RWPE1 (cell line): ENCODE measurements at regions not wholly inside any gene's neighbourhood (a gene's known extent, or its start where the extent isn't known, plus 50 kb on each side); places are given as distances from the start of the nearest gene placed in this dataset.

Experiments used
- CTCF ChIA-PET: fragments of 350-600 bp; sonication (Branson Sonifier 250); formaldehyde crosslinking; extraction: SDS; loops from one replicate; lab custom pipeline; 2021; lab: Yijun Ruan, JAX
- POLR2A ChIA-PET: fragments of 400-600 bp; formaldehyde crosslinking; extraction: SDS; loops from one replicate; lab custom pipeline; 2020; ENCODE audit warnings: antibody characterized with exemption; ENCODE audit not compliant: low non-redundant PET; lab: Yijun Ruan, JAX
- DNase-seq: peaks from one replicate; pipeline ENCODE4 v3.0.0; 2012; ENCODE audit warnings: low spot score
- H3K27ac ChIP-seq: fragments of 450-650 bp; 2 replicates; pipeline ENCODE4 v1.5.1; 2017
- CTCF ChIP-seq: fragments of 450-650 bp; conservative IDR thresholded peaks from 2 replicates; pipeline ENCODE4 v1.5.1; 2017; ENCODE audit warnings: low read depth, mild to moderate bottlenecking

- POLR2A ChIA-PET = no interaction called here
- CTCF ChIA-PET = interaction anchor here (0.6 kb wide), 1 partner anchor 68 kb away, joined by 5 read pairs; no protein-coding TSS in a partner anchor
- no peak overlapping the region for H3K27ac ChIP-seq
- no peak for TF ChIP-seq CTCF
- DNase-seq = no peak
Observed at GRCh38 chr20:24754691-24755090, 194.4 kb upstream of the CST7 start.

DNA sequence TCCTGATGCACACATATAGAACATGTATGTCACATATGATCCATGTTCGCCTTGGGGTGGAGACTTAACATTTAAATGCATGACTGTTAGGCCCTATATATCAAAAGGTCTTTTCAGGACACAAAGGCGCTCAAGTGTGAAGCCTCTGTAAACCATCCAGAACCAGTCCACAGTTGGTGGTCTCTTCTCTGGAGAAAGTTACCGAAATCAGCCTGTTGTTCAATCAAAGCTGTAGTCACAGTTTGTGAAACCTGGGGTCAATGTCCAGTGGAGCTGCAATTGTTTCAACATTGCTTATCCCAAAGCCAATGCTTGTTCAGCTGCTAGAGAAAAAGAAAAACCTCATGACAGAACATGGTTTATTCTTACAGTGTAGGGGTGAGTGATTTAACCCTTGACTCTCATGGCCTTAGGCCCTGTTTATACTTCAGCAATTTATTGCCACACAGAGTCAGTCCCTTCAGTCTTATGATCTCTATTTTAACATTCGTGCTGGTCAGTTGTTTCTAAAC is 193.6 kb upstream of the CST7 start:
- H3K27ac ChIP-seq = no peak overlapping the region

DNA sequence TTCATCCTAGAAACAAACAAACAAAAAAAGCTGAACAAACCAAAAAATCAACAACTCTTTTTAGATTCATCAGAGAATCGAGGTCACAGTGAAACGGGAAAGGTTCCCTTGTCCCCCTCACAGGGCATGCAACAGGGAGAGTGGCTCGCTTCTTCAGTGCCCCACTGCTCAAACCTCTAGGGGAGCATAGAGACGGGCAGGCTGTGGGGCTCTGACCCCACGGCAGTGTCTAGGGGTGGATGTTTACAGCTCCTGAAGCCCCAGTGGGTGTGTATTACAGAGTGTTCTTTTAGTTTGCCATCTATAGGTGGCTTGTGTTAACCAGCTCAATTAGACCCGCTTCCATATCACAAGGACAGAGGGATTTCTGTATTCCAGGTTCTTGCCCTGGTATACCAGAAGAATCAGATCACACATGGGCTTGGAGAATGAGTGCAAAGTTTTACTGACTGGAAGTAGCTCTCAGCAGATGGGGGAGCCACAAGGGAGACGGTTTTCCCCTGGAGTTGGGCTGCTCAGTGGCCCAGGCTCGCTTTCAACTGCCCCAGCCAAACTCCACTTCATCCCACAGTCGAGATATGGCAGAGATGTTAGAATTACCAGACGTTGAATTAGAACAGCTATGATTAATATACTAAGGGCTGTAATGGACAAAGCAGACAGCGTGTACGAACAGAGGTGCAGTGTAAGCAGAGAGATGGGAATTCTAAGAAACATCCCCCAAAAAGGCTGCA is 192.6 kb upstream of the CST7 start:
- ChIA-PET POLR2A (no interaction called here), CTCF (interaction anchor here (0.6 to 0.7 kb wide), 3 partner anchors 91 to 271 kb away, joined by 3 read pairs; no protein-coding TSS in a partner anchor)
- no peak overlapping the region for H3K27ac ChIP-seq
- no peak for DNase-seq
- no peak for TF ChIP-seq CTCF

More for the DNA sequence above, 193.6 kb upstream of the CST7 start:
- DNase-seq = no peak
- CTCF ChIA-PET = interaction anchor here (0.5 kb wide), 1 partner anchor 30 kb away, joined by 3 read pairs; no protein-coding TSS in a partner anchor
- POLR2A ChIA-PET = no interaction called here
- TF ChIP-seq CTCF = no peak

GRCh38 chr20:24761220-24762065 is 187.6 kb upstream of the CST7 start:
- CTCF ChIA-PET = interaction anchor here (1.1 kb wide), 1 partner anchor 16 kb away, joined by 4 read pairs; no protein-coding TSS in a partner anchor
- POLR2A ChIA-PET = no interaction called here
- no peak overlapping the region for H3K27ac ChIP-seq
- DNase-seq = no peak
- TF ChIP-seq CTCF = no peak

GRCh38 chr20:24762371-24762770 is 186.7 kb upstream of the CST7 start:
- CTCF ChIA-PET = interaction anchor here (0.8 kb wide), 1 partner anchor 168 kb away, joined by 4 read pairs; no protein-coding TSS in a partner anchor
- POLR2A ChIA-PET = no interaction called here
- TF ChIP-seq CTCF = no peak

GRCh38 chr20:24762791-24763350 is 186.2 kb upstream of the CST7 start:
- ChIA-PET CTCF (interaction anchor here (0.6 to 0.8 kb wide), 2 partner anchors 45 to 168 kb away, joined by 4 to 5 read pairs; no protein-coding TSS in a partner anchor), POLR2A (no interaction called here)
- no peak for TF ChIP-seq CTCF
- H3K27ac ChIP-seq = no peak overlapping the region
- no peak for DNase-seq

More at GRCh38 chr20:24762371-24762770, 186.7 kb upstream of the CST7 start:
- DNase-seq = no peak
- H3K27ac ChIP-seq = no peak overlapping the region
